ENCODE measurements at regions not wholly inside any gene's neighbourhood (a gene's known extent, or its start where the extent isn't known, plus 50 kb on each side); places are given as distances from the start of the nearest gene placed in this dataset.

DNA sequence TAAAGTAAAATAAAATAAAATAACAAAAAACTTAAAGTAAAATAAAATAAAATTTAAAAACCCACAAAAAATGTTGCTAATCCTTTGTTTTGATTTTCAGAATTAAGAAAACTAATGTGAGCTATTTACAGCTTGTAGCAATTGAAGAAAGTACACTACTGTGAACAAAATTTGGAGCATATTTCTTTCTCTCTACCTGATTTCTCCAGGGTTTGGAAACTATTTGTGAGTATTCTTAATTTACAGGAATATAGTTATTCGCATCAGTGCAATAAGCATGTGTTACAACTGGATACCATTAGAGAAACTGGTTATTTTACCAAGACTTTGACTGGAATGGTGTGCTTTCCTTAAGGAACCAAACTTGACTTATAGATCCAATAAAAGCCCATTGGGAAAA lies 86.1 kb upstream of the CNOT2 start:
- DNase-seq = no peak

DNA sequence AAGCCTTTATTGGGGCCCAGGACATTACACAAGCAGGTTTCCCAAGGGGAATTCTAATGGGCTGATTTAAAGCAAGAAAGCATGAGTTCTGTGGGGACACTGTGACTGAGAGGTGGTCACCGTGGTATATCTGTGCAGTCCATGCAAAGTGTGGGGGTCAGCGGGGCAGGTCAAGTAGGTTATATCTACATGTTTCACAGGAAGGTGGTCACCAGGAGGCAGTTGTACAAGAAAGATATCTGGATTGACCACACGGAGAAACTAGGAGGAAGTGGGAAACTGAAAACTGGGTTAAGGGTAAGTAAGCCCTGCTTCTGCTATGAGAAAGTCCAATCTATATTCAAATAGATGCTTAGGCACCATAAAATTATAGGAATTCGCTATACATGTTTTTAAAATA lies 77.8 kb upstream of the CNOT2 start:
- no peak for DNase-seq

DNA sequence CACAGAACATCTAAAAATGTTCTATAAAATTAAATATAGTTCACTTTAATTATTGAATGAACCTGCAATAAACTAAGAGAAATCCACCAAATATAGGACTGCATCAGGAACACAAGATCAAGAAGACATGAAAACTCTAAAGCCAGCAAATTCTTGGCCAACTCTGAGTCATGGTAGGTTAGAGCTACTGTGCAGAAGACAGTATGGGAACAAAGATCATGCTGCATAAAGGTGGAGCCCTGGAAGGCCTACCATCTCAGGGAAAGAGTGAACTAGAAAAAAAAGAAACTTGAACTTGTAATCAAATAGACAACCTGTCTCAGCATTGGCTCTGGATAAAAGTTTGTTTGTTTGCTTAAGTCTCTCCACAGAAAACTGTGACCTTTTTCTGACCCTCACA lies 66.9 kb upstream of the CNOT2 start:
- DNase-seq = no peak

DNA sequence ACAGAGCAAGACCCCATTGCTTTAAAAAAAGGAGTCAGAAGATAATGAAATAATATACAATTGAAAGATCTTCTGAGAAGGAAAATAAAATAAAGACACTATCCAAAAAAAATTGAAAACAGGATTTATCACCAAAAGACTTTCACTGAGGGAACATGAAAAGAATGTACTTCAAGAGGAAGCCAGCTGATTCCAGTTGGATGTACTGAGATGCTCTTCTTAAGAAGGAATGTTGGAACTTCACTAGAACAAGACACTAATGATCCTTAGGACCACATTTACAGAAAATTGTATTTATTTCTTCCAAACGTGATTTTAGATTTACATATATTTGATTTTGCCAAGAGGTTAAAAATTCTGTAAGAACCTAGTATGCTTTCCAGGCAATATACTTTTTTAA lies 65.6 kb upstream of the CNOT2 start:
- no peak for DNase-seq

- no peak for DNase-seq
These were observed 65.2 kb upstream of the CNOT2 start for GRCh38 chr12:70178038-70178437.

GRCh38 chr12:70180130-70180529 lies 63.1 kb upstream of the CNOT2 start:
- no peak for DNase-seq

- no peak for DNase-seq
These were observed 57.9 kb upstream of the CNOT2 start for GRCh38 chr12:70185301-70185700.

GRCh38 chr12:70186436-70186835 lies 56.8 kb upstream of the CNOT2 start:
- no peak for DNase-seq

DNA sequence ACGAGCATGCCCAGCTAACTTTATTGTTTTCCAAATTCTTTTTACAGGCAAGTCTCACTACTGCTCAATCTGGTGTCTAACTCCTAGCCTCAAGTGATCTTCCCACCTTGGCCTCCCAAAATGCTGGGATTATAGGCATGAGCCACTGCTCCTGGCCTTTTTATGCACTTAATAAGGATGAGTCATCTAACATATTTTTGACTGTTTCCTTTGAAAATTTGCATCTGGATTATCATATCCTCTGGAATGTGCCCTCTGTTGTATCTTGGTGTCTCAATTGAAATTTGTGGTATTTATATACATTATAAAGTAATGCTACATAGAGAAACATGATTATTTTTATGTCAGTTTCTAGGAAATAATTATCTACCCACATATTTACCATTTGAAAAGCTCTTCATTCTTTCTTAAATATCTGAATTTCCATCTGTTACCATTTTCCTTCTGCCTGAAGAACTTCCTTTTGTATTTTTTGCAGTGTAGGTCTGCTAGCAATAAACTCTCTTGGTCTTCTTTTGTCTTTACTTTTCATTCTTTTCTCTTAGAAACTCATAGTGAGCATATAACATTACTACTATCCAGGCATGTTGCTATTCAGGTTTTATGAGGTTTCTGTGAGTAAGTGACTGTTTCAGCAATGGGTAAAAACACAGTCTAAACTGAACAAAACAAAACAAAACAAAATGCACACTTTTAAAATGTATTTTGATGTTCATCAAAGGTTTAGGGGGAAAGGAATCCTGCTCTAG lies 52.8 kb upstream of the CNOT2 start:
- no peak for DNase-seq

Measured in hematopoietic multipotent progenitor cell treated with erythropoietin and hydrocortisone succinate and interleukin-3 and kit ligand, for 4 days (in vitro differentiated cells).